Transverse colon (tissue), 4 donors: ENCODE measurements at regions not wholly inside any gene's neighbourhood (a gene's known extent, or its start where the extent isn't known, plus 50 kb on each side); places are given as distances from the start of the nearest gene placed in this dataset.

Experiments
- EP300 ChIP-seq: sonication (generic); formaldehyde crosslinking; IDR thresholded peaks from one replicate; pipeline ENCODE4 v1.6.1; 2017; ENCODE audit warnings: antibody characterized with exemption, low read depth
- POLR2A ChIP-seq: fragments of 450-650 bp; IDR thresholded peaks from one replicate; pipeline ENCODE4 v1.6.1; 2016; ENCODE audit warnings: antibody characterized with exemption, mild to moderate bottlenecking, moderate library complexity
- POLR2AphosphoS5 ChIP-seq, 3 donors: sonication (generic); formaldehyde crosslinking; IDR thresholded peaks; one replicate each; pipeline ENCODE4 v1.6.1; 2016; ENCODE audit warnings: antibody characterized with exemption in 3 of 3
- TF ChIP-seq, protein P1 (sequence below), 5 experiments: fragments of 200-600 bp in 3 of 5; fragments of 450-650 bp in 2 of 5; sonication (generic) in 3 of 5; IDR thresholded peaks; 1 replicate in 2 of 5; 2 replicates in 3 of 5; pipeline ENCODE4 v1.5.1; 2016 to 2017; ENCODE audit warnings: antibody characterized with exemption in 5 of 5, inconsistent platforms in 3 of 5, mild to moderate bottlenecking in 2 of 5, moderate library complexity in 1 of 5

DNA sequence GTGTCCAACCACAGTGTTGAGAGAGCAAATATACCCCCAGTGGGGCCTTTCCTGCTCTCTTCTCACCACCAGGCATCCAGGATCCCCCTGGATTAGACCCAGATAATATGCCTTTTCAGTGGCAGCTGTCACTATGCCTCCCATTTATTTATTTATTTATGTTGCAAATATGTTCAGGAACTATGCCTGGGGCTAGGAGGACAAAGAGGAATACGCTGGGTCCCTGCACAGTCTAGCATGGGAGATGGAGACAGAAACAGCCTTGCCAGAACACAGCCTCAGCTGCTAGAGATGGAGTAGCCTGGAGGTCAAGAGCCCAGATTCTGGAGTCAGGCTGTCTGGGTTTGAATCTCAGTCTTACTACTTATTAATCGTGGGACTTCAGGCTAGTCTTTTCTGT is 74.6 kb upstream of the LRFN2 start:
- no peak for TF ChIP-seq EP300
- TF ChIP-seq, protein P1, sequence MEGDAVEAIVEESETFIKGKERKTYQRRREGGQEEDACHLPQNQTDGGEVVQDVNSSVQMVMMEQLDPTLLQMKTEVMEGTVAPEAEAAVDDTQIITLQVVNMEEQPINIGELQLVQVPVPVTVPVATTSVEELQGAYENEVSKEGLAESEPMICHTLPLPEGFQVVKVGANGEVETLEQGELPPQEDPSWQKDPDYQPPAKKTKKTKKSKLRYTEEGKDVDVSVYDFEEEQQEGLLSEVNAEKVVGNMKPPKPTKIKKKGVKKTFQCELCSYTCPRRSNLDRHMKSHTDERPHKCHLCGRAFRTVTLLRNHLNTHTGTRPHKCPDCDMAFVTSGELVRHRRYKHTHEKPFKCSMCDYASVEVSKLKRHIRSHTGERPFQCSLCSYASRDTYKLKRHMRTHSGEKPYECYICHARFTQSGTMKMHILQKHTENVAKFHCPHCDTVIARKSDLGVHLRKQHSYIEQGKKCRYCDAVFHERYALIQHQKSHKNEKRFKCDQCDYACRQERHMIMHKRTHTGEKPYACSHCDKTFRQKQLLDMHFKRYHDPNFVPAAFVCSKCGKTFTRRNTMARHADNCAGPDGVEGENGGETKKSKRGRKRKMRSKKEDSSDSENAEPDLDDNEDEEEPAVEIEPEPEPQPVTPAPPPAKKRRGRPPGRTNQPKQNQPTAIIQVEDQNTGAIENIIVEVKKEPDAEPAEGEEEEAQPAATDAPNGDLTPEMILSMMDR (IDR thresholded peaks at IDR 0.05) = no peak
- TF ChIP-seq POLR2A = no peak
- TF ChIP-seq POLR2AphosphoS5 (IDR thresholded peaks at IDR 0.05) = no peak
